ENCODE measurements at regions not wholly inside any gene's neighbourhood (a gene's known extent, or its start where the extent isn't known, plus 50 kb on each side); places are given as distances from the start of the nearest gene placed in this dataset.

- TF ChIP-seq, protein P1, sequence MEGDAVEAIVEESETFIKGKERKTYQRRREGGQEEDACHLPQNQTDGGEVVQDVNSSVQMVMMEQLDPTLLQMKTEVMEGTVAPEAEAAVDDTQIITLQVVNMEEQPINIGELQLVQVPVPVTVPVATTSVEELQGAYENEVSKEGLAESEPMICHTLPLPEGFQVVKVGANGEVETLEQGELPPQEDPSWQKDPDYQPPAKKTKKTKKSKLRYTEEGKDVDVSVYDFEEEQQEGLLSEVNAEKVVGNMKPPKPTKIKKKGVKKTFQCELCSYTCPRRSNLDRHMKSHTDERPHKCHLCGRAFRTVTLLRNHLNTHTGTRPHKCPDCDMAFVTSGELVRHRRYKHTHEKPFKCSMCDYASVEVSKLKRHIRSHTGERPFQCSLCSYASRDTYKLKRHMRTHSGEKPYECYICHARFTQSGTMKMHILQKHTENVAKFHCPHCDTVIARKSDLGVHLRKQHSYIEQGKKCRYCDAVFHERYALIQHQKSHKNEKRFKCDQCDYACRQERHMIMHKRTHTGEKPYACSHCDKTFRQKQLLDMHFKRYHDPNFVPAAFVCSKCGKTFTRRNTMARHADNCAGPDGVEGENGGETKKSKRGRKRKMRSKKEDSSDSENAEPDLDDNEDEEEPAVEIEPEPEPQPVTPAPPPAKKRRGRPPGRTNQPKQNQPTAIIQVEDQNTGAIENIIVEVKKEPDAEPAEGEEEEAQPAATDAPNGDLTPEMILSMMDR (IDR thresholded peaks at IDR 0.05), result no peak
- DNase-seq (ENCODE audit: low spot score) (no peak), ATAC-seq (ENCODE audit: insufficient number of reproducible peaks, low FRiP score, low read depth) (no peak)
- H3K36me3 ChIP-seq, result no peaks in the 10 kb centered on the region
- no peaks in the 10 kb centered on the region for H3K4me1 ChIP-seq (ENCODE audit: control insufficient read depth in 1 of 2, low read depth in 2 of 2)
- no peaks in the 10 kb centered on the region for H3K27me3 ChIP-seq (replicated peaks; ENCODE audit: insufficient read depth)
- no peaks in the 10 kb centered on the region for H3K9me3 ChIP-seq
- no peak overlapping the region for H3K27ac ChIP-seq
- H3K4me3 ChIP-seq, result no peak overlapping the region
These were observed 317.4 kb upstream of the COBL start for GRCh38 chr7:51634025-51634424.

- Histone ChIP-seq H3K4me1 (ENCODE audit: control insufficient read depth in 1 of 2, low read depth in 2 of 2) (no peaks in the 10 kb centered on the region), H3K27ac (no peak overlapping the region), H3K4me3 (no peak overlapping the region), H3K9me3 (no peaks in the 10 kb centered on the region), H3K27me3 (replicated peaks; ENCODE audit: insufficient read depth) (no peaks in the 10 kb centered on the region), H3K36me3 (no peaks in the 10 kb centered on the region)
- TF ChIP-seq, protein P1 (IDR thresholded peaks at IDR 0.05), result no peak
- ATAC-seq (ENCODE audit: insufficient number of reproducible peaks, low FRiP score, low read depth) (no peak), DNase-seq (ENCODE audit: low spot score) (no peak)
These were observed 317.0 kb upstream of the COBL start for GRCh38 chr7:51633596-51633995.

GRCh38 chr7:51633006-51633405 lies 316.4 kb upstream of the COBL start:
- Histone ChIP-seq H3K4me3 (no peak overlapping the region), H3K36me3 (no peaks in the 10 kb centered on the region), H3K9me3 (no peaks in the 10 kb centered on the region), H3K27me3 (replicated peaks; ENCODE audit: insufficient read depth) (no peaks in the 10 kb centered on the region), H3K4me1 (ENCODE audit: control insufficient read depth in 1 of 2, low read depth in 2 of 2) (no peaks in the 10 kb centered on the region), H3K27ac (no peak overlapping the region)
- no peak for ATAC-seq (ENCODE audit: insufficient number of reproducible peaks, low FRiP score, low read depth)
- TF ChIP-seq, protein P1 (IDR thresholded peaks at IDR 0.05), result no peak
- no peak for DNase-seq (ENCODE audit: low spot score)

- DNase-seq (ENCODE audit: low spot score), result no peak
- Histone ChIP-seq H3K4me1 (ENCODE audit: control insufficient read depth in 1 of 2, low read depth in 2 of 2) (no peaks in the 10 kb centered on the region), H3K9me3 (no peaks in the 10 kb centered on the region), H3K27me3 (replicated peaks; ENCODE audit: insufficient read depth) (no peaks in the 10 kb centered on the region), H3K4me3 (no peak overlapping the region), H3K27ac (no peak overlapping the region), H3K36me3 (no peaks in the 10 kb centered on the region)
- TF ChIP-seq, protein P1 (IDR thresholded peaks at IDR 0.05), result no peak
- no peak for ATAC-seq (ENCODE audit: insufficient number of reproducible peaks, low FRiP score, low read depth)
These were observed 314.3 kb upstream of the COBL start for GRCh38 chr7:51630933-51631332.

- Histone ChIP-seq H3K4me1 (ENCODE audit: control insufficient read depth in 1 of 2, low read depth in 2 of 2) (no peaks in the 10 kb centered on the region), H3K4me3 (no peak overlapping the region), H3K27ac (no peak overlapping the region), H3K9me3 (no peaks in the 10 kb centered on the region), H3K36me3 (no peaks in the 10 kb centered on the region), H3K27me3 (replicated peaks; ENCODE audit: insufficient read depth) (no peaks in the 10 kb centered on the region)
- TF ChIP-seq, protein P1 (IDR thresholded peaks at IDR 0.05), result no peak
- no peak for ATAC-seq (ENCODE audit: insufficient number of reproducible peaks, low FRiP score, low read depth)
- no peak for DNase-seq (ENCODE audit: low spot score)
These were observed 312.6 kb upstream of the COBL start for GRCh38 chr7:51629206-51629605.
